ENCODE measurements at regions not wholly inside any gene's neighbourhood (a gene's known extent, or its start where the extent isn't known, plus 50 kb on each side); places are given as distances from the start of the nearest gene placed in this dataset.
"Not testable (repeated sequence)": the region's sequence is repeated elsewhere in the genome, so short reads cannot be mapped to it uniquely, and the experiment has no call there.

- DNase-seq (ENCODE audit: low read depth in 4 of 4, low spot score in 2 of 4): not testable (repeated sequence)
Measured at GRCh38 chr2:111598944-111599343, 285.0 kb downstream of the ANAPC1 start.

- not testable (repeated sequence) for DNase-seq (ENCODE audit: low read depth in 4 of 4, low spot score in 2 of 4)
Measured at GRCh38 chr2:111602259-111602658, 281.7 kb downstream of the ANAPC1 start.

- not testable (repeated sequence) for DNase-seq (ENCODE audit: low read depth in 4 of 4, low spot score in 2 of 4)
Measured at GRCh38 chr2:111605798-111606197, 278.2 kb downstream of the ANAPC1 start.

DNA sequence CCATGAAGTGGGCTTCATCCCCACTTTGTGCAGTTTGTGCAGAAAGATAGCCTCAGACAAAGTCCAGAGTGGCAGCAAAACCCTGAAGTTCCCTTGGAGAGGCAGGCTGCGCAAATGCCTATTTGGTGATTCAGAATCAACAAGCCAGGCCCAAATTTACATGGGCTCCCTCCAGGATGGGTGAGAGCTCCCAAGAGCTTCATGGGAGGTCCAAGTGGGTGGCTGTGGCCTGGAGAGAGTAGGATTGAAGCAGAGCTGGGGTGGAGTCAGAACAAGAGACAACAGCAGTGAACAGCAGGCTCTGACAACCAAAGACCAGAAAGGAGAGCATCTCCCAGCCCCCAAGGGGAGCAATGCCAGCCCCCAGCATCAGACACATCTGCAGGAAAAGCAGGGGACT is 277.4 kb downstream of the ANAPC1 start:
- not testable (repeated sequence) for DNase-seq (ENCODE audit: low read depth in 4 of 4, low spot score in 2 of 4)

DNA sequence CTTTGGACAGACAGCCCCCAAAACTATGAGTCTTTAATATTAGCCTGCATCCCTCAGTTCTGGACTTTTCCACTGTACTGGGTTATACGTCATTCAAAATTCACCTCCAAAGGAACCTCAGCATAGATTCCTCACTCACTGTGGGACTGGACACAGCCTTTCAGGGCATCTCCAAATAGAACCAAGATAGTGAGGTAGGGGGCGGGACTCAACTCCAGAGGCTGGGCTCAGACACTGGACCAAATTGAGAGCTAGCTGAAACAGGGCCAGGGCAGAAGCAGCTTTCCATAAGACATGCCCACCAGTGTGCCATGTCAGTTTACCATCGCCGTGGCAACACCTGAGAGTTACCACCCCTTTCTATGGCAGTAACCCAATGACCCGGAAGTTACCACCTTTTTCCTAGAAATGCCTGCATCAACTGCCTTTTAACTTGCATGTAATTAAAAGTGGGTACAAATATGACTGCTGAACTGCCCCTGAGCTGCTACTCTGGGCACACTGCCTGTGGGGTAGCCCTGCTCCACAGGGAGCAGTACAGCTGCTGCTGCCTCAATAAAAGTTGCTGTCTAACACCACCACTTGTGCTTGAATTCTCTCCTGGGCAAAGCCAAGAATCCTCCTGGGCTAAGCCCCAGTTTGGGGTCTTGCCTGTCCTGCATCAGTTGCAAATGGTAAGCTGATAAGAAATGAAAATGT is 274.7 kb downstream of the ANAPC1 start:
- DNase-seq (ENCODE audit: low read depth in 4 of 4, low spot score in 2 of 4): not testable (repeated sequence)

DNA sequence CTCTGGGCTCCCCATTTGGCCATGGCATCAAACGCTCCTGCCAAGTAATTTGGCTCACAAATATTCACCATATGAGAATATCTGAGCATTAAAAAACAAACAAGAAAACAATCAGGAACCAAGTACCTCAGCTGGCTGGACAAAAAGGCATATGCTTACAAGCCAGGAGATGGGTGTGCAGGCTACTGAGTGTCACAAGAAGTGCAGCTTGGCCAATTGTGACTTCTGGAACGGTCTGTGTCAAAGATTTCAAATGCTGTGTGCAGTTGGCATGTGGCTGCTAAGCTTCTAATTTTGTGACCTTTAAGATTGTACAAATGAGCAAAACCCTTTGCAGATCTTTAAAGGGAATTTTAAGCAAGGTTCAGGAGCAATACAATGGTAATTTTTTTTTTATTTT is 274.0 kb downstream of the ANAPC1 start:
- not testable (repeated sequence) for DNase-seq (ENCODE audit: low read depth in 4 of 4, low spot score in 2 of 4)

- DNase-seq (ENCODE audit: low read depth in 4 of 4, low spot score in 2 of 4): no peak
Measured at GRCh38 chr2:111616651-111617218, 267.3 kb downstream of the ANAPC1 start.

GRCh38 chr2:111617299-111618225 is 266.4 kb downstream of the ANAPC1 start:
- no peak for DNase-seq (ENCODE audit: low read depth in 4 of 4, low spot score in 2 of 4)

GRCh38 chr2:111618226-111618977 is 265.6 kb downstream of the ANAPC1 start:
- DNase-seq (ENCODE audit: low read depth in 4 of 4, low spot score in 2 of 4): no peak

DNA sequence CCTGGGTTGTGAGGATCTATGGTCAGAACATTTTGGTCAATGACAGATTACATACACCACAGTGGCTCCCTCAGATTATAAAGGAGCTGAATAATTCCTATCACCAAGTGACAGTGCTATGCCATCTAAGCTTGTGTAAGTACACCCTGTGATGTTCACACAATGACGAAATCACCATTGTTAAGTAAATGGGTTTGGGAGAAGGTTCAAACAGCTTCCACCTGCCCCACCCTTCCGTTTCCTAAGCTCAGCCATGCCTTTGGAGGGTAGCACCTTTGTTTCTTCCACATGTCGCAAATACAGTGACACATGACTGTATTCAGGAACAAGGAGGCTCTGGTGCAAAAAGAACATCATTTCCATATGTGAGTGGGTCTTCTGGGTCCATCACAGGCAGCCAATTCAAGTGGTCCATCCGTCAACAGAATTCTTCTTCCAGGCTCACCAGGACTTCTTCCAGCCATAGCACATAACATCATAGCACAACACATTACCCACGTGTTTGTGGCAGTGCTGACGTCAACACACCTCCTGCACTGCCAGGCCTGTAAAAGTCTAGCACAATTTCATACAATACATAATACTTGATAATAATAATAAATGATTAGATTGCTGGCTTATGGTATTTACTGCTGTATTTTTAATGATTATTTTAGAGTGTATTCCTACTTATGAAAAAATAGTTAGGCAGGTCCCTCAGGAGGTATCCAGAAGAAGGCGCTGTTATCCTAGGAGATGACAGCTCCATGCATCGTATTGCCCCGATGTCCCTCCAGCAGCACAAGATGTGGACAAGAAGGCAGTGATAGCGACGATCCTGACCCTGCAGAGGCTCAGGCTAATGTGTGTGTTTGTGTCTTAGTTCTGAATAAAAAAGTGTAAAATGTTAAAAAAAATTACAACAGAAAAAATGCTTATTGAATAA is 264.8 kb downstream of the ANAPC1 start:
- no peak for DNase-seq (ENCODE audit: low read depth in 4 of 4, low spot score in 2 of 4)

DNA sequence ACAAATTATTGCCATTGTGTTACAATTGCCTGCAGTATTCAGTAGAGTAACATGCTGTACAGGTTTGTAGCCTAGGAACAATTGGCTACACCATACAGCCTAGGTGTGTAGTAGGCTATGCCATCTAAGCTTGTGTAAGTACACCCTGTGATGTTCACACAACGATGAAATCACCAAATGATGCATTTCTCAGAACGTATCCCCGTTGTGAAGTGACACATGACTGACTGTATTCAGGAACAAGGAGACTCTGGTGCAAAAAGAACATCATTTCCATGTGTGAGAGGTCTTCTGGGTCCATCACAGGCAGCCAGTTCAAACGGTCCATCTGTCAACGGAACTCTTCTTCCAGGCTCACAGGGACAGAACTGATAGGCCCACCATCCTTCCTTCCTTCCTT is 263.7 kb downstream of the ANAPC1 start:
- DNase-seq (ENCODE audit: low read depth in 4 of 4, low spot score in 2 of 4): no peak

GRCh38 chr2:111622859-111623258 is 261.1 kb downstream of the ANAPC1 start:
- DNase-seq (ENCODE audit: low read depth in 4 of 4, low spot score in 2 of 4): no peak

GRCh38 chr2:111623380-111623779 is 260.6 kb downstream of the ANAPC1 start:
- DNase-seq (ENCODE audit: low read depth in 4 of 4, low spot score in 2 of 4): no peak

DNA sequence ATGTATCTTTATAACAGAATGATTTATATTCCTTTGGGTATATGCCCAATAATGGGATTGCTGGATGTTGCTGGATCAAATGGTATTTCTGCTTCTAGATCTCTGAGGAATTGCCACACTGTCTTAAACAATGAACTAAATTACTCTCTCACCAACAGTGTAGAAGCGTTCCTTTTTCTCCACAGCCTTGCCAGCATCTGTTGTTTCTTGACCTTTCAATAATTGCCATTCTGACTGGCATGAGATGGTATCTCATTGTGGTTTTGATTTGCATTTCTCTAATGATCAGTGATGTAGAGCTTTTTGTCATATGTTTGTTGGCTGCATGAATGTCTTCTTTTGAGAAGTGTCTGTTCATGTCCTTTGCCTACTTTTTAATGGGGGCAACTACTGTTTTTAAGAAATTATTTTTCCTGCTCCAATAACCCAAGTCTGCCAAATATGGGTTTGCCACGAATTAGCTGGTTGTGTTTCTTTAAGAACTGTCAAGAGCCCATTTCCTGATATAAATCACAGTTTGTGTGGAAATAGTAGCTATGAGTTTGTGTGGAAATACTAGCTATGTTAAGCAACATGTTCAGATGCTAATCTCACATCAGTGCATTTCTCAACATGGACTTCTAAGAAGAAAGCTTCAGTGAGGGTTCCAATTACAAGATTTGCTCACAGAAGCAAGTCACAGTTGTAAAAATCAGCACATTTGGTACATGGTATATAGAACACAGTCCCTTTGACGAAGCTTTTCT is 259.4 kb downstream of the ANAPC1 start:
- no peak for DNase-seq (ENCODE audit: low read depth in 4 of 4, low spot score in 2 of 4)

DNA sequence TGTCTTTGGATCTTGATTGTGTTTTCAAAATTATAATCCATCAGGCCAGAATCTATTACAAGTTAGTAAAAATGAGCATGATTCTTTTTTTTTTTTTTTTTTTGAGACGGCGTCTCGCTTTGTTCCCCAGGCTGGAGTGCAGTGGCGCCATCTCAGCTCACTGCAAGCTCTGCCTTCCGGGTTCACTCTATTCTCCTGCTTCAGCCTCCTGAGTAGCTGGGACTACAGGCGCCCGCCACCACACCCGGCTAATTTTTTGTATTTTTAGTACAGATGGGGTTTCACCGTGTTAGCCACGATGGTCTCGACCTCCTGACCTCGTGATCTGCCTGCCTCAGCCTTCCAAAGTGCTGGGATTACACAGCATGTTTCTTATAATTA is 258.8 kb downstream of the ANAPC1 start:
- not testable (repeated sequence) for DNase-seq (ENCODE audit: low read depth in 4 of 4, low spot score in 2 of 4)

- no peak for DNase-seq (ENCODE audit: low read depth in 4 of 4, low spot score in 2 of 4)
Measured at GRCh38 chr2:111626037-111626864, 257.7 kb downstream of the ANAPC1 start.

- no peak for DNase-seq (ENCODE audit: low read depth in 4 of 4, low spot score in 2 of 4)
Measured at GRCh38 chr2:111626865-111627163, 257.2 kb downstream of the ANAPC1 start.

GRCh38 chr2:111627256-111627655 is 256.7 kb downstream of the ANAPC1 start:
- no peak for DNase-seq (ENCODE audit: low read depth in 4 of 4, low spot score in 2 of 4)
